Tibial nerve (tissue), 4 donors: ENCODE measurements at regions not wholly inside any gene's neighbourhood (a gene's known extent, or its start where the extent isn't known, plus 50 kb on each side); places are given as distances from the start of the nearest gene placed in this dataset.

Experiments
- DNase-seq, 2 donors: peaks; one replicate each; pipeline ENCODE4 v3.0.0-alpha.2; 2019; ENCODE audit warnings: low spot score in 2 of 2
- H3K27ac ChIP-seq, 4 donors: fragments of 200-600 bp; sonication (generic) in 3 of 4; one replicate each; pipeline ENCODE4 v1.5.1; 2017 to 2019; ENCODE audit warnings: mild to moderate bottlenecking in 1 of 4
- H3K27me3 ChIP-seq, 2 donors: fragments of 200-600 bp; sonication (generic) in 1 of 2; one replicate each; pipeline versions ENCODE4 v1.5.1 to v1.6.0; 2017 to 2019
- H3K36me3 ChIP-seq, 3 donors: fragments of 200-600 bp; sonication (generic); one replicate each; pipeline ENCODE4 v1.5.1; 2018 to 2019
- H3K4me1 ChIP-seq, 4 donors: fragments of 200-600 bp; sonication (generic) in 3 of 4; one replicate each; pipeline ENCODE4 v1.5.1; 2017 to 2019
- H3K4me3 ChIP-seq, 4 donors: fragments of 200-600 bp; sonication (generic) in 3 of 4; one replicate each; pipeline ENCODE4 v1.5.1; 2017 to 2019; ENCODE audit warnings: mild to moderate bottlenecking in 1 of 4, moderate library complexity in 1 of 4
- H3K9me3 ChIP-seq, 4 donors: fragments of 200-600 bp; sonication (generic) in 3 of 4; one replicate each; pipeline ENCODE4 v1.5.1; 2017 to 2019
- CTCF ChIP-seq, 5 experiments: fragments of 200-600 bp in 3 of 5; fragments of 450-650 bp in 2 of 5; sonication (generic) in 3 of 5; IDR thresholded peaks; one replicate each; pipeline ENCODE4 v1.5.1; 2016 to 2019; ENCODE audit warnings: antibody characterized with exemption in 5 of 5, mild to moderate bottlenecking in 3 of 5, moderate library complexity in 2 of 5
- EP300 ChIP-seq, 2 donors: sonication (generic); formaldehyde crosslinking; IDR thresholded peaks; one replicate each; pipeline ENCODE4 v1.6.1; 2017; ENCODE audit warnings: antibody characterized with exemption in 2 of 2, mild to moderate bottlenecking in 1 of 2
- POLR2A ChIP-seq, 2 donors: fragments of 450-650 bp; IDR thresholded peaks; one replicate each; pipeline ENCODE4 v1.6.1; 2017; ENCODE audit warnings: antibody characterized with exemption in 2 of 2, mild to moderate bottlenecking in 2 of 2, moderate library complexity in 2 of 2
- WGBS, 2 donors: methylation state at CpG; one replicate each; pipeline ENCODE4 v1.1.5; 2018; 5-methylcytosine and 5-hydroxymethylcytosine counted together

DNA sequence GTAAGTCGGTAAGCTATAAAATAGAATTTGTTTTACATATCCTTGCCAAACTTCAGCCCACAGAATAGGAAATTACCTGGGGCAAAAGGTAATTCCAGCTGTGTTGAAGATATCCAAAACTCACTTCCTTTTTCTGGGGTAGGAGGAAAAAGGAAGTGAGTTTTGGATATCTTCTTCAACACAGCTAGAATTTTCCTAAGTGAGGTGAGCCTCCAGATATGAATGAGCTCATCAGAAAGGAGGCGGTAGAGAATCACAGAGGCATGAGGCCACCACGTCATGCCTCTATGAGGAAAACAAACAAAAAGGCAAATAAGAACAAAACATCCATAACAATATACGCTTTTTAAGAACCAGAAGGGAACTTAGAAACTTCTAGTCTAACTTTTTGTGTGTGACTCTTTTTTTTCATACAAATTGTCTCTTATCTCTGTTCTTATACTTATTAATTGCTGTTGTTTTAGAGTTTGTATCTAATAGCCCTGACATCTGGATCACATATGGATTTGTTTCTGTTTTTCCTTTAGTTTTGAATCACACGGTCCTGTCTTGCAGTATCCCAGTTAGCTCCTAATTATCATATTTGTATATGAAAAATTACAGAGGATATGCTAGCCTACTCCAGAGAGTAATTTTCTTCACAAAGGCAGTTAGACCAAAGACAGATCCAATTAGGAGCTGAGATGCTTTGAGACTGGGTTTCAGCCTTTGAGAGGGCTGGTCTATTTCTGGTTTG is 104.5 kb downstream of the RBM43 start:
- Histone ChIP-seq H3K9me3 (no peaks in the 10 kb centered on the region), H3K36me3 (no peaks in the 10 kb centered on the region), H3K27me3 (no peaks in the 10 kb centered on the region), H3K4me1 (no peaks in the 10 kb centered on the region), H3K27ac (no peak overlapping the region), H3K4me3 (no peak overlapping the region)
- DNase-seq = no peak
- WGBS, 2 donors = 56 to 65% methylated on average over 5 of the region's 5 CpGs
- TF ChIP-seq CTCF (IDR thresholded peaks at IDR 0.05) = no peak

- no peaks in the 10 kb centered on the region for H3K4me1 ChIP-seq
- 88 to 90% methylated on average over 2 of the region's 2 CpGs for WGBS, 2 donors
- H3K27ac ChIP-seq = no peak overlapping the region
- TF ChIP-seq EP300 (IDR thresholded peaks at IDR 0.05) (no peak), CTCF (IDR thresholded peaks at IDR 0.05) (no peak), POLR2A (IDR thresholded peaks at IDR 0.05) (no peak)
- H3K27me3 ChIP-seq = no peaks in the 10 kb centered on the region
- no peaks in the 10 kb centered on the region for H3K36me3 ChIP-seq
- H3K9me3 ChIP-seq = no peaks in the 10 kb centered on the region
- H3K4me3 ChIP-seq = no peak overlapping the region
- DNase-seq = no peak
Measured at GRCh38 chr2:151156431-151156830, 105.2 kb downstream of the RBM43 start.

GRCh38 chr2:151153601-151154000 is 108.1 kb downstream of the RBM43 start:
- Histone ChIP-seq H3K9me3 (no peaks in the 10 kb centered on the region), H3K36me3 (no peaks in the 10 kb centered on the region), H3K27ac (no peak overlapping the region), H3K4me1 (no peaks in the 10 kb centered on the region), H3K4me3 (no peak overlapping the region), H3K27me3 (no peaks in the 10 kb centered on the region)
- no peak for TF ChIP-seq CTCF (IDR thresholded peaks at IDR 0.05)
- TF ChIP-seq EP300 (IDR thresholded peaks at IDR 0.05) = no peak
- TF ChIP-seq POLR2A (IDR thresholded peaks at IDR 0.05) = no peak
- DNase-seq = no peak

DNA sequence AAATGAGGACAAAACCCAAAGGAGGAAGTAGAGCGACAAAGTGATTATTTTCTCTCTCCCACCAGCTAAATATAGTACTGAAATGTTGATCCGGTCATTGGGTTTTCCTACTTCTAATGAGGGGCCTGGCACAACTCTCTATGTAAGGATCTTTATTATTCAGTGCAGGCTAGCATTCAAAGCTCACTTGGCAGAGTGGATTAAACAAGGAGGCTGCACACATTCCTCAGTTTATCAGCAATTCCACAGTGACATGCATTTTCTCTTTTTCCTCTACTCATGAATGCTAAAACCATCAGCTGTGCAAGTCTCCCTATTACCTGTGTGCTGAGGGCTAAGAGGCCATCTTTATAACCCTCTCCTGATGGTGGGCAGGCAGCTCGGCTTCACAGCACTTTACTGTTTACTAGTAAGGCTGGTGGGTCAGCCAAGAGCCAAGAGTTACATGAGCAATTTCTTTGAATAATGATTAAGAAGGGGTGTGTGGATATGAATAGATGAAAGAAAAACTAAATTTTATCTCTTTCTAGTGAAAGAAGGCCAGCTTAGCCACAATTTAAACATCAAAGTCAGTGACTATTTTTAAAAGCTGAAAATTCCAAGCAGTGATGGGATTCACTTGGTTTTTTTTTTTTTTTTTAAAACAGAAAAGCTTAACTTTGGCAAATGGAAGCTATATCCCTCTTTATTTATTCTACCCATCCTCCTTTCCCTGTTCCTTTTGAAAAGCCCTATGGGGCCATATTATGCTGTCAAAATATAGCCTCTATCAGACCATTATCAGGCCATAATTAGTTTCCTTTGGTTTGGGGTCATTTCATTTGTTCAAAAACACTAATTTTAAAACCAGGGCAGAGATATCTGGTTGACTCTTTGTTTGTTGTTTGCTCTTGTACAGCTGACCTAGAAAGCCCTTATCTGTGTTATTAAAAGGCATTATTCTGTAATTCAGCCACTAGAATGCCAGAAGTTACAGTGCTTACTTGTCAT is 111.0 kb downstream of the RBM43 start:
- 12 to 20% methylated on average over 3 of the region's 3 CpGs for WGBS, 2 donors
- Histone ChIP-seq H3K27ac (no peak overlapping the region), H3K27me3 (no peaks in the 10 kb centered on the region), H3K36me3 (no peaks in the 10 kb centered on the region), H3K4me1 (no peaks in the 10 kb centered on the region), H3K9me3 (no peaks in the 10 kb centered on the region), H3K4me3 (no peak overlapping the region)
- no peak for DNase-seq
- TF ChIP-seq EP300 (IDR thresholded peaks at IDR 0.05) (no peak), CTCF (IDR thresholded peaks at IDR 0.05) (no peak), POLR2A (IDR thresholded peaks at IDR 0.05) (no peak)

DNA sequence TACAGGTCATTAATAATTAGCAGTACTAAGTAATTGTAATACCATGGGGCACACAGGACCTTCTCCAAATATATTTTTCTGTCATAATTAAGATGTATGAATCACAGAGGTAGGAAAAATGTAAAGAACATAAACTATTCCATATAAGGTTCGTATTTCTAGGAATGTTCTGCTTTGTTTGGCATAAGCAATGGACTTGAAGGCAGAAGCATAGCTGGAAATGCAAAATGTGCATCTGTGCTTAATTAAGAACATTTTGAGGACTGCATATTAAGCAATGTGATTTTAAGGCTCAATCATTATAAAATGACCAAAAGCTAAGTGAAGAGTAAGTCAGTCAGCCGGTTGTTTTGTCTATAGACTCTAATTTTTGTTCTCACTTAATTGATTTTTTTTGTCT is 123.2 kb downstream of the RBM43 start:
- Histone ChIP-seq H3K9me3 (no peaks in the 10 kb centered on the region), H3K4me3 (no peak overlapping the region), H3K27ac (no peak overlapping the region), H3K27me3 (no peaks in the 10 kb centered on the region), H3K4me1 (no peaks in the 10 kb centered on the region), H3K36me3 (no peaks in the 10 kb centered on the region)
- DNase-seq = no peak
- no peak for TF ChIP-seq EP300 (IDR thresholded peaks at IDR 0.05)
- 66 to 67% methylated on average over 2 of the region's 2 CpGs for WGBS, 2 donors
